ENCODE measurements at regions not wholly inside any gene's neighbourhood (a gene's known extent, or its start where the extent isn't known, plus 50 kb on each side); places are given as distances from the start of the nearest gene placed in this dataset.

DNA sequence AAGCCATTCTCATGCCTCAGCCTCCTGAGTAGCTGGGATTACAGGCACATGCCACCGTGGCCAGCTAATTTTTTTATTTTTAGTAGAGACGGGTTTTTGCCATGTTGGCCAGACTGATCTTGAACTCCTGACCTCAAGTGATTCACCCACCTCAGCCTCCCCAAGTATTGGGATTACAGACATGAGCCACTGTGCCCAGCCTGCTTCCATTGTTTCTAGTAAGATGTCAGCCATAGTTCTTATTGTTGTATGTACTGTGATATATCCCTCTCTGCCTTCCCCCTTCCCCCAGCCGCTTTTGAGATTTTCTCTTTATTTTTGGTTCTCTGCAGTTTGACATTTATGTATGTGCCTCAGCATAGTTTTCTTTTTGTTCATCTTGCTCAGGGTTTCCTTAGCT is 87.9 kb upstream of the KLF14 start:
- 92 to 94% methylated on average over 3 of the region's 3 CpGs for WGBS, 2 donors

DNA sequence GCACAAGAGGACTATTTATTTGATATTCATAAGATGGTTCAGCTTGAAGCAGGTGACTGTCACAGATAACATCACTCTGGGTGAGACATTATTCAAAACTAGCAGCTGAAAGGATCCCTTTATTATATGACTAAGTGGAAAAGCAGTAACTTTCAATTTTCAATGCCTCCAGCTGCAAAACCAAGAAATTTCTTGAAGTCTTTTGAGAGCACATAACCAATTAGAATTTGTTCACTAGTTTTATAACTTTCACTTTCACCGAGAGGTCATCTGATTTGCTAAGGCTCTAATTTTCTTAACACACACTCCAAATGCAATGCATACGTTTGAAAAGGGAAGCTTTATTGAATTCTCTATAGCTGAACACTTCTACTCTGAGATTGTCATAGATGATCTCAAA is 88.6 kb upstream of the KLF14 start:
- no peak for TF ChIP-seq POLR2A (IDR thresholded peaks at IDR 0.05)
- TF ChIP-seq, protein P1, sequence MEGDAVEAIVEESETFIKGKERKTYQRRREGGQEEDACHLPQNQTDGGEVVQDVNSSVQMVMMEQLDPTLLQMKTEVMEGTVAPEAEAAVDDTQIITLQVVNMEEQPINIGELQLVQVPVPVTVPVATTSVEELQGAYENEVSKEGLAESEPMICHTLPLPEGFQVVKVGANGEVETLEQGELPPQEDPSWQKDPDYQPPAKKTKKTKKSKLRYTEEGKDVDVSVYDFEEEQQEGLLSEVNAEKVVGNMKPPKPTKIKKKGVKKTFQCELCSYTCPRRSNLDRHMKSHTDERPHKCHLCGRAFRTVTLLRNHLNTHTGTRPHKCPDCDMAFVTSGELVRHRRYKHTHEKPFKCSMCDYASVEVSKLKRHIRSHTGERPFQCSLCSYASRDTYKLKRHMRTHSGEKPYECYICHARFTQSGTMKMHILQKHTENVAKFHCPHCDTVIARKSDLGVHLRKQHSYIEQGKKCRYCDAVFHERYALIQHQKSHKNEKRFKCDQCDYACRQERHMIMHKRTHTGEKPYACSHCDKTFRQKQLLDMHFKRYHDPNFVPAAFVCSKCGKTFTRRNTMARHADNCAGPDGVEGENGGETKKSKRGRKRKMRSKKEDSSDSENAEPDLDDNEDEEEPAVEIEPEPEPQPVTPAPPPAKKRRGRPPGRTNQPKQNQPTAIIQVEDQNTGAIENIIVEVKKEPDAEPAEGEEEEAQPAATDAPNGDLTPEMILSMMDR (IDR thresholded peaks at IDR 0.05), result no peak
- intact Hi-C loops (cut with DNase I; ENCODE audit: low total_unique reads), result no loop called here
- Histone ChIP-seq H3K27me3 (no peaks in the 10 kb centered on the region), H3K36me3 (ENCODE audit: low read depth, missing control alignments) (no peaks in the 10 kb centered on the region), H3K4me3 (no peak overlapping the region), H3K27ac (no peak overlapping the region), H3K4me1 (no peaks in the 10 kb centered on the region), H3K9me3 (no peaks in the 10 kb centered on the region)
- no peak for DNase-seq
- WGBS, 2 donors, result 70 to 79% methylated on average over 2 of the region's 2 CpGs

More for the DNA sequence above, 87.9 kb upstream of the KLF14 start:
- DNase-seq, result no peak
- Histone ChIP-seq H3K4me3 (no peak overlapping the region), H3K9me3 (no peaks in the 10 kb centered on the region), H3K27me3 (no peaks in the 10 kb centered on the region), H3K4me1 (no peaks in the 10 kb centered on the region), H3K27ac (no peak overlapping the region), H3K36me3 (ENCODE audit: low read depth, missing control alignments) (no peaks in the 10 kb centered on the region)
- TF ChIP-seq, protein P1 (IDR thresholded peaks at IDR 0.05), result no peak
- no peak for TF ChIP-seq POLR2A (IDR thresholded peaks at IDR 0.05)
- intact Hi-C loops (cut with DNase I; ENCODE audit: low total_unique reads), result no loop called here

DNA sequence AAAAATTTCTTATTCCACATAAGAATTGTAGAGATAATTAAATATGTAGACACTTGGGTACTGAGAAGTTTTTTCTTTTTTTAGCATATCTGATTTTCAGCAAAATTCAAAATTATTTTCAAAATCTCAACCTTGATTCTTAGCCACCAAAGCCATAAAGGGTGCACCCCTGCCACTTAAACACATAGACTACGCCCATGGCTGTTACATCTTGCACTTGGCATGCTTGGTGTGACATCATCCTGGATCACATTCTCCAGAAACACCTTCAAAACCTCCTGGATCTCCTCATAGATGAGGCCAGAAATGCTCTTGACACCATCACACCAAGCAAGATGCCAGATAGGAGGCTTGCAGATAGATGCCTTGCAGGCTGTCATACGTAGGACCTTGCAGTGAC is 89.1 kb upstream of the KLF14 start:
- Histone ChIP-seq H3K36me3 (ENCODE audit: low read depth, missing control alignments) (no peaks in the 10 kb centered on the region), H3K4me3 (no peak overlapping the region), H3K4me1 (no peaks in the 10 kb centered on the region), H3K27ac (no peak overlapping the region), H3K9me3 (no peaks in the 10 kb centered on the region), H3K27me3 (no peaks in the 10 kb centered on the region)
- TF ChIP-seq POLR2A (IDR thresholded peaks at IDR 0.05), result no peak
- TF ChIP-seq, protein P1 (IDR thresholded peaks at IDR 0.05), result no peak
- intact Hi-C loops (cut with DNase I; ENCODE audit: low total_unique reads), result no loop called here
- no peak for DNase-seq
- 95% methylated on average over 2 of the region's 2 CpGs for WGBS, 2 donors

DNA sequence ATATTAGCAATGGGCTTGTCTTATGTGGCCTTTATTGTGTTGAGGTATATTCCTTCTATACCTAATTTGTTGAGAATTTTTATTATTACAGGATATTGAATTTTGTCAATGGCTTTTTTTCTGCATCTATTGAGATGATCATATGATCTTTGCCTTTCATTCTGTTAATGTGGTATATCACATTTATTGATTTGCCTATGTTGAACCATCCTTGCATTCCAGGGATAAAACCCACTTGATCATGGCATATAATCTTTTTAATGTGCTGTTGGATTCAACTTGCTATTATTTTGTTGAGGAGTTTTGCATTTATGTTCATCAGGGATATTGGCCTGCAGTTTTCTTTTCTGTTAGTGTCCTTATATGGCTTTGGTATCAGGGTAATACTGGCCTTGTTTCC is 91.8 kb upstream of the KLF14 start:
- Histone ChIP-seq H3K4me3 (no peak overlapping the region), H3K27me3 (no peaks in the 10 kb centered on the region), H3K9me3 (no peaks in the 10 kb centered on the region), H3K27ac (no peak overlapping the region), H3K4me1 (no peaks in the 10 kb centered on the region), H3K36me3 (ENCODE audit: low read depth, missing control alignments) (no peaks in the 10 kb centered on the region)
- intact Hi-C loops (cut with DNase I; ENCODE audit: low total_unique reads), result no loop called here
- no peak for DNase-seq
- TF ChIP-seq, protein P1 (IDR thresholded peaks at IDR 0.05), result no peak
- TF ChIP-seq POLR2A (IDR thresholded peaks at IDR 0.05), result no peak

DNA sequence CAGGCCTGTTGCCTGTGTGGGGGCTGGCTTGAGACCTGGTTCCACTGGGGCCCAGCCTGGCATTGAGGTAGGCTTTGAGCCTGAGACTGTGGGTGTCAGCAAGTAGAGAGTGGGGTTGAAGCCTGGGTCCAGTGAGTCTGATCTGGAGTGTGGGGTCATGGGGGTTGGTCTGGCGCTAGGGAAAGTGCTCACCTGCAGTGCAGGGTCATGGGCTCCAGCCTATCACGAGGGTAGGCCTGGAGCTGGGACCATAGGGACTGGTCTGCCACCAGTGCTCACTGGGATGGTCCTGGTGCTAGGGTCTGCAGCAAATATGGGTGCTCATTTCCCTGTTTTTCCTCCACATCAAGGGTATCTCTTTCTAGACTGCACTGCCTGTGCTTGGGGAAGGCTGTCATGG is 95.4 kb upstream of the KLF14 start:
- DNase-seq, result no peak
- Histone ChIP-seq H3K27ac (no peak overlapping the region), H3K27me3 (no peaks in the 10 kb centered on the region), H3K4me3 (no peak overlapping the region), H3K4me1 (no peaks in the 10 kb centered on the region), H3K9me3 (no peaks in the 10 kb centered on the region), H3K36me3 (ENCODE audit: low read depth, missing control alignments) (no peaks in the 10 kb centered on the region)
- intact Hi-C loops (cut with DNase I; ENCODE audit: low total_unique reads), result no loop called here
- WGBS, 2 donors, result 86 to 94% methylated on average over 2 of the region's 2 CpGs
- TF ChIP-seq, protein P1 (IDR thresholded peaks at IDR 0.05), result no peak
- TF ChIP-seq POLR2A (IDR thresholded peaks at IDR 0.05), result no peak

All from testis (tissue), 2 donors.